Stomach (tissue), 8 donors: ENCODE measurements at regions not wholly inside any gene's neighbourhood (a gene's known extent, or its start where the extent isn't known, plus 50 kb on each side); places are given as distances from the start of the nearest gene placed in this dataset.

Source experiments
- DNase-seq, 2 donors: peaks; one replicate each; pipeline versions ENCODE4 v3.0.0 to v3.0.0-alpha.2; 2013 to 2019
- H3K27ac ChIP-seq, 5 donors: fragments of 200-600 bp in 4 of 5; sonication (generic) in 4 of 5; one replicate each; pipeline ENCODE4 v1.5.1; 2013 to 2019; ENCODE audit warnings: mild to moderate bottlenecking in 1 of 5, moderate library complexity in 1 of 5
- H3K27me3 ChIP-seq, 3 donors: fragments of 200-600 bp; sonication (generic); one replicate each; pipeline ENCODE4 v1.5.1; 2017 to 2019; ENCODE audit warnings: mixed run types in 1 of 3
- H3K36me3 ChIP-seq, 4 donors: fragments of 200-600 bp; sonication (generic); 1 replicate in 3 of 4; 2 replicates in 1 of 4; pipeline ENCODE4 v1.5.1; 2016 to 2019
- H3K4me1 ChIP-seq, 4 donors: fragments of 200-600 bp; sonication (generic); one replicate each; pipeline ENCODE4 v1.5.1; 2016 to 2019
- H3K4me3 ChIP-seq, 4 donors: fragments of 200-600 bp; sonication (generic) in 3 of 4; one replicate each; pipeline ENCODE4 v1.5.1; 2016 to 2019; ENCODE audit warnings: mild to moderate bottlenecking in 1 of 4
- H3K9me3 ChIP-seq, 4 donors: fragments of 200-600 bp; sonication (generic); one replicate each; pipeline ENCODE4 v1.5.1; 2016 to 2019
- EP300 ChIP-seq: sonication (generic); formaldehyde crosslinking; IDR thresholded peaks from one replicate; pipeline ENCODE4 v1.6.1; 2017; ENCODE audit warnings: antibody characterized with exemption
- POLR2A ChIP-seq, 4 donors: fragments of 450-650 bp; IDR thresholded peaks; one replicate each; pipeline ENCODE4 v1.6.1; 2016; ENCODE audit warnings: antibody characterized with exemption in 4 of 4, control low read depth in 2 of 4, mild to moderate bottlenecking in 1 of 4, moderate library complexity in 1 of 4
- POLR2AphosphoS5 ChIP-seq, 3 donors: sonication (generic); formaldehyde crosslinking; IDR thresholded peaks; one replicate each; pipeline ENCODE4 v1.6.1; 2016; ENCODE audit warnings: antibody characterized with exemption in 3 of 3
- WGBS, 5 donors: extraction: QIAGEN DNeasy Blood & Tissue Kit in 3 of 5; methylation state at CpG; one replicate each; pipeline versions ENCODE4 v1.1.5 to v1.1.7; 2013 to 2018; 5-methylcytosine and 5-hydroxymethylcytosine counted together
- intact Hi-C: fragments of 100-400 bp; cut with DNase I; formaldehyde crosslinking; loops from one replicate; pipeline ENCODE4 v1.15.1; 2023; ENCODE audit warnings: low total_unique reads
- TF ChIP-seq, protein P1 (sequence below), 7 experiments: fragments of 450-650 bp in 4 of 7; fragments of 200-600 bp in 3 of 7; sonication (generic) in 3 of 7; IDR thresholded peaks; one replicate each; pipeline ENCODE4 v1.5.1; 2016 to 2019; ENCODE audit warnings: antibody characterized with exemption in 7 of 7, control low read depth in 2 of 7, mild to moderate bottlenecking in 1 of 7
- donor health status: healthy with polysubstance abuse.
- donor health status: Bipolar disorder and iron deficiency.
- donor health status: healthy.

DNA sequence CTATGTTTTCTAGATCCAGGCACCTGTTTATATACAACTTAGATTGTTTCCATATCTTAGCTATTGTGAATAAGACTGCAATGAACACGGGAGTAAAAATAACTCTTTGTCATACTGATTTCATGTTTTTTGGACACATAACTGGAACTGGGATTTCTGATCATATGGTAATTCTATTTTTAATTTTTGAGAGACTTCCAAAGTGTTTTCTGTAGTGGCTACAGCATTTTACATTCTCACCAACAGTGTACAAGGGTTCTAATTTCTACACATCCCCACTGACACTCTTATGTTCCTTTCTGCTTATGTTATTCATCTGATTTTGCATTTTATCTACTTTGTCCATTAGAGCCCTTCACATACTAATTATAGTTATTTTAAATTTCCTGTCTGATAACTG lies 1152.9 kb downstream of the SLITRK1 start:
- Histone ChIP-seq H3K27me3 (no peaks in the 10 kb centered on the region), H3K4me3 (no peak overlapping the region), H3K27ac (no peak overlapping the region), H3K36me3 (no peaks in the 10 kb centered on the region), H3K9me3 (peaks cover 0 to 4% (median under 1%) of the 10 kb centered on the region in 4 donors), H3K4me1 (no peaks in the 10 kb centered on the region)
- no peak for DNase-seq
- intact Hi-C loops, result no loop called here
- TF ChIP-seq EP300, result no peak
- TF ChIP-seq, protein P1, sequence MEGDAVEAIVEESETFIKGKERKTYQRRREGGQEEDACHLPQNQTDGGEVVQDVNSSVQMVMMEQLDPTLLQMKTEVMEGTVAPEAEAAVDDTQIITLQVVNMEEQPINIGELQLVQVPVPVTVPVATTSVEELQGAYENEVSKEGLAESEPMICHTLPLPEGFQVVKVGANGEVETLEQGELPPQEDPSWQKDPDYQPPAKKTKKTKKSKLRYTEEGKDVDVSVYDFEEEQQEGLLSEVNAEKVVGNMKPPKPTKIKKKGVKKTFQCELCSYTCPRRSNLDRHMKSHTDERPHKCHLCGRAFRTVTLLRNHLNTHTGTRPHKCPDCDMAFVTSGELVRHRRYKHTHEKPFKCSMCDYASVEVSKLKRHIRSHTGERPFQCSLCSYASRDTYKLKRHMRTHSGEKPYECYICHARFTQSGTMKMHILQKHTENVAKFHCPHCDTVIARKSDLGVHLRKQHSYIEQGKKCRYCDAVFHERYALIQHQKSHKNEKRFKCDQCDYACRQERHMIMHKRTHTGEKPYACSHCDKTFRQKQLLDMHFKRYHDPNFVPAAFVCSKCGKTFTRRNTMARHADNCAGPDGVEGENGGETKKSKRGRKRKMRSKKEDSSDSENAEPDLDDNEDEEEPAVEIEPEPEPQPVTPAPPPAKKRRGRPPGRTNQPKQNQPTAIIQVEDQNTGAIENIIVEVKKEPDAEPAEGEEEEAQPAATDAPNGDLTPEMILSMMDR (IDR thresholded peaks at IDR 0.05), result no peak
- TF ChIP-seq POLR2AphosphoS5 (IDR thresholded peaks at IDR 0.05), result no peak
- no peak for TF ChIP-seq POLR2A (IDR thresholded peaks at IDR 0.05)
- WGBS, 5 donors, result 67 to 76% (median 73%) methylated on average over 1 of the region's 1 CpG

DNA sequence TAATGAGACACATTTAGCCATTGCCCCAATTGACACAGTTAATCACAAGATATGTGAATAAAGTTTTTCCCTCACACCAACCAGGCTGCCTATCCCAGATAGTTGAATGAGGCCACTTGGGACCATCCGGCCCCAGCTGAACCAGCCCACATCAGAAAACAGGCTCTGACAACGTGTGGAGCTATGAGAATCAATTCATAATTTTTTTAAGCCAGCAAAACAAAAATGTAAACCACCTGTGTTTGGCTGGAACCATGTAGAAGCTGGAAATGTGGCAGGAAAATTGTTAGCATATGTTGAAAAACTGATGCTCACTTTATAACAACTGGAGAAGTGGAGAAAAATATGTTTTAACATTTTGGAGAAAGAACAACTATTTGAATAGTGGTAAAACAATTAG lies 1161.3 kb downstream of the SLITRK1 start:
- H3K27ac ChIP-seq, result no peak overlapping the region
- intact Hi-C loops, result no loop called here
- no peaks in the 10 kb centered on the region for H3K36me3 ChIP-seq
- no peak for TF ChIP-seq POLR2AphosphoS5 (IDR thresholded peaks at IDR 0.05)
- H3K27me3 ChIP-seq, result no peaks in the 10 kb centered on the region
- DNase-seq, result no peak
- WGBS, 5 donors, result 52 to 59% (median 56%) methylated on average over 2 of the region's 2 CpGs
- no peaks in the 10 kb centered on the region for H3K4me1 ChIP-seq
- H3K9me3 ChIP-seq, result no peaks in the 10 kb centered on the region
- no peak overlapping the region for H3K4me3 ChIP-seq

DNA sequence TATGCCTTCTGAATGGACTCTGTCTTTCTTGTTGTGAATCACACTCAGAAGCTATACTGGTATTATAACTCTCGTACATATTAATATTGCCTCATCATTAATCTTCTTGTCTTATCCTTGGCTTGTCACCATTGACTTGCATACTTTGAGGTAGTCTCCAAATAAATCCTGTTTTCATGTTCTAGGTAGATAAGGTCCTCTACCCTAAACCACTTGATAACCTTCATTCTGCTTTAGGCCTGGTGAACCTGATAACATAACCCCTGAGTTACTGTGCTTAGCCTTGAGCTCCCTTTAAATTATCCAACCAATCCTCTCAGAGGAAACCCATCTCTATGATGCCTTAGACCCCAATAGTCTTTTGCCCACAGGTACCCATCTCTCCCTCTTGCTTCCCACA lies 1162.3 kb downstream of the SLITRK1 start:
- DNase-seq, result no peak
- H3K27me3 ChIP-seq, result no peaks in the 10 kb centered on the region
- no peak for TF ChIP-seq EP300
- TF ChIP-seq, protein P1 (IDR thresholded peaks at IDR 0.05), result no peak
- no peak overlapping the region for H3K27ac ChIP-seq
- 35 to 85% (median 66%) methylated on average over 1 of the region's 1 CpG for WGBS, 5 donors
- H3K36me3 ChIP-seq, result no peaks in the 10 kb centered on the region
- no peaks in the 10 kb centered on the region for H3K9me3 ChIP-seq
- no peaks in the 10 kb centered on the region for H3K4me1 ChIP-seq
- H3K4me3 ChIP-seq, result no peak overlapping the region
- intact Hi-C loops, result no loop called here

DNA sequence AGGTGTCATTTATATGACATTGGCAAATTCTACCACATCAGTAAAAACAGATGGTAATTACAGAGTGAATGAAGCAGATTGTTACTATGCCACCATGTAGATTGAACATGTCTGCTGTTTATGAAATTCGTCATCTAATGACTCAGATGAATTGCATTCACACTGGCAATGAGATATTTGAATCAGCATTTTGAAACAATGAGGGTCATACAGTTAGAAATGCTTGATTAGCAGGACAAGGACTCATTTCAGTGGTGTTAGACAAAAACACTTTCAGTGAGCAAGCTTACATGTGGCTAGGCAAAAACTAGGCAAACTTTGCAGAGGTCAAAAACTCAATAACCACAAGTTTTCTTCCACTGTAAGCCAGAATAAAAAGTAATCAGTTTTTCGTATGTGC lies 1165.0 kb downstream of the SLITRK1 start:
- no peak overlapping the region for H3K4me3 ChIP-seq
- TF ChIP-seq, protein P1 (IDR thresholded peaks at IDR 0.05), result no peak
- TF ChIP-seq EP300 (no peak), POLR2AphosphoS5 (IDR thresholded peaks at IDR 0.05) (no peak), POLR2A (IDR thresholded peaks at IDR 0.05) (no peak)
- no peaks in the 10 kb centered on the region for H3K36me3 ChIP-seq
- WGBS, 5 donors, result 65 to 78% (median 70%) methylated on average over 2 of the region's 2 CpGs
- no peaks in the 10 kb centered on the region for H3K9me3 ChIP-seq
- intact Hi-C loops, result no loop called here
- H3K27ac ChIP-seq, result no peak overlapping the region
- H3K4me1 ChIP-seq, result no peaks in the 10 kb centered on the region
- peak in 1 of 2 donors; percentile 9 for DNase-seq
- no peaks in the 10 kb centered on the region for H3K27me3 ChIP-seq

DNA sequence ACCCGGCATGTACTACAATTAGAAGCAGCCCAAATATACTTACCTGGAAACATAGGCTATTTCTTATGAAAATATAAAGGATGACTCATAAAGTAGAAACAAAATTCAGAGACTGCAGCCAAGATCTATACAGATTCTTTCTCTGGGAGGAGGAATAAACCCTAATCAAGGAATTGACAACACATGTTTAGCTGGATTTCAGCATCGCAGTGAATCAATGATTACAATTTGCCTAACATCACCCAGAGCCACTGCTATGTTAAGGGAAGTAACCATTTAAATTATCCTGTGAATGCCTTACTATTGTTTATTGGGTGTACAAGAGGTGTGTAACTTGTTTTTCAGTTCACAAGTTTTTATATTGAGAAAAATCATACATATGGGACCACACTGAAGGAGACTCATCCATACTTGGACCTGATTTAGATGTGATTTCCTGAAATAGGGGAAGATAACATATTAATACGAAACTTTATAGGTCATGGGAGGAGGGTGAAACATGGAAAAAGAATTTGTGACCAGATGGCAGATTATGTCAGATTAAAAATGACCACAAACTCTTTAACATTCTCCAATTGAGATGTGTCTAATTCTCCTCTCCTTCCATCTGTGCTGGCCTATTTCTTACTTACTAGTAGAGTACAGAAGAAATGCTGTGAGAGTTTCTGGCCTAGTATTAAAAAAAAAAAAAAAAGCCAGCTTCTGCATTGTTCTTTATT lies 1168.4 kb downstream of the SLITRK1 start:
- H3K27me3 ChIP-seq, result no peaks in the 10 kb centered on the region
- intact Hi-C loops, result no loop called here
- H3K9me3 ChIP-seq, result no peaks in the 10 kb centered on the region
- no peak overlapping the region for H3K4me3 ChIP-seq
- no peaks in the 10 kb centered on the region for H3K4me1 ChIP-seq
- H3K27ac ChIP-seq, result no peak overlapping the region
- TF ChIP-seq POLR2A (IDR thresholded peaks at IDR 0.05), result no peak
- no peak for TF ChIP-seq EP300
- no peak for TF ChIP-seq POLR2AphosphoS5 (IDR thresholded peaks at IDR 0.05)
- TF ChIP-seq, protein P1 (IDR thresholded peaks at IDR 0.05), result no peak
- H3K36me3 ChIP-seq, result no peaks in the 10 kb centered on the region
- no peak for DNase-seq
- 65 to 78% (median 75%) methylated on average over 3 of the region's 3 CpGs for WGBS, 5 donors
